HG03064 (cell line): ENCODE measurements at regions not wholly inside any gene's neighbourhood (a gene's known extent, or its start where the extent isn't known, plus 50 kb on each side); places are given as distances from the start of the nearest gene placed in this dataset.

ENCODE experiments used
- ATAC-seq: cut with Tn5 transposase; IDR thresholded peaks from one replicate; pipeline ENCODE4 v1.9.1; 2021; ENCODE audit warnings: low read depth; ENCODE audit not compliant: unreplicated experiment

GRCh38 chr1:83112248-83112885, 886.6 kb downstream of the TTLL7 start:
- no peak for ATAC-seq

GRCh38 chr1:83110156-83110555, 888.8 kb downstream of the TTLL7 start:
- ATAC-seq: no peak

DNA sequence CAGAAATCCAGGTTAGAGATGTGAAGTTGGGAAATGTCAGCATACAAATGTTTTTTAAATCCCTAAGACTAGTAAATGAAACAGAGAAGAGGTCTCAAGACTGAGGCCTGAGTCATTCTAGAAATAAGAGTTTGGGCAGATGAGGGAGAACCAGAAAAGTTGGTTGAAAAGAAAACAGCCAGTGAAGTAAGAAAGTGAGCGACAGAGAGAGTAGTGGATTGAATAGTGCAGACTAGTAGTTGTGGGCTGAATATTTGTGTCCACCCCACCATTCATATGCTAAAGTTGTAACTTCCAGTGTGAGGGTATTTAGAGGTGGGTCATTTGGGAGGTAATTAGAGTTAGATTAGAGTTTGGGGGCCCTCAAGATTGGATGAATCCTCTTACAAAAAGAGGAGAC, 889.2 kb downstream of the TTLL7 start:
- ATAC-seq: no peak

DNA sequence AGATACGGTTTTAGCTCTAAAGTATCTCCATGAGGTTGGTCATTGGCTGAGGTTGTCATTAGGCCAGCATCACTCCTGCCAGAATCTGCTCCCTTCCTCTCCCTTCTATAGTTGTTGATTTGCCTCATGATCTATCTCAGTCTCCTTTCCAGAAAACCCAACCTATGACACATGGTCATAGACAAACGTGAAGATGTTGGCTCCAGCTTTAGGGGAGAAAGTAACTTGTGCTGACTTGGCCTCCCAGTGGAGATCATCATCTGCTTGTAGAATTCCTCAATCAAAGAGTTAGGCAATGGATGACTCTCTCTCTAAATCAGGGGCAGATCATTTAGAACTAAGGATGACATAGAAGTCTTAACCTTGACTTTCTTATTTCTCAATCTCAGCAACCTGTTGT, 894.4 kb downstream of the TTLL7 start:
- no peak for ATAC-seq

DNA sequence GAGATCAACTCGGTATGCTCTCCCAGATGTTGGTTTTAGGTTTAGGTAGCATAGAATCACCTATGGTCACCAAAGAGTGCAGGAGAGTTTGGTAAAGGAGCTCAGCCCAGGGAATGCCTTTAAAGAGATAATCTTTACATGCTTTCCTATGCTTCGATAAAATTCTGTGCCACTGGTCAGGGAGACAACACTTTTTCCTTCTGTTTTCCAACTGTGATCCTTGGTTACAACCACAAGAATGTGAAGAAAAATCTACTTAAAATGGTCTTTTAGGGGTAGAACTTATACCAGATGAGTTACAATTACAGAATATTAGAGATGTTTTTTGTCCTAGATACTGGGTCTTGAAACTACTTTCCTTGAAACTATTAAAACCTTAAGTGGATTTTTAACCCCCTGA, 895.6 kb downstream of the TTLL7 start:
- ATAC-seq: no peak

- ATAC-seq: no peak
Observed at GRCh38 chr1:83102630-83103071, 896.3 kb downstream of the TTLL7 start.

DNA sequence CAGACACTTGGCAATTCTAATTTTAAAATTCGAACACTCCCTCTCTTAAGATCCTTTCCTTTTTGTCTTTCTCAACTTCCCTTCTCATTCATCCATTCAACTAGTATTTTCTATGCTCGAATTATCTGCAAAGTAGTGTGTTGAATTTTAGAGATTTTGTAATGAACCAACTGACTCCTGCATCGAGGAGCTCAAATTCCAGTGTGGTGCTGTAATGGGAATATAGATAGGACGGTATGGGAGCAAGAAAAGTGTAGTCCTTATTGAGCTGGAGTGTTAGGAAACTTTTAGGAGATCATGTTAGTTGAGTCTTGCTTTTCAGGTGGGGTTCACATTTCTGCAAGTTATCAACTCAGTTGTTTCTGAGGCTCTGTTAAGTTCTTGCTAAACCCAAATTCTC, 897.5 kb downstream of the TTLL7 start:
- ATAC-seq: no peak

GRCh38 chr1:83100133-83100532, 898.8 kb downstream of the TTLL7 start:
- ATAC-seq: no peak

GRCh38 chr1:83098791-83099190, 900.1 kb downstream of the TTLL7 start:
- ATAC-seq: no peak

DNA sequence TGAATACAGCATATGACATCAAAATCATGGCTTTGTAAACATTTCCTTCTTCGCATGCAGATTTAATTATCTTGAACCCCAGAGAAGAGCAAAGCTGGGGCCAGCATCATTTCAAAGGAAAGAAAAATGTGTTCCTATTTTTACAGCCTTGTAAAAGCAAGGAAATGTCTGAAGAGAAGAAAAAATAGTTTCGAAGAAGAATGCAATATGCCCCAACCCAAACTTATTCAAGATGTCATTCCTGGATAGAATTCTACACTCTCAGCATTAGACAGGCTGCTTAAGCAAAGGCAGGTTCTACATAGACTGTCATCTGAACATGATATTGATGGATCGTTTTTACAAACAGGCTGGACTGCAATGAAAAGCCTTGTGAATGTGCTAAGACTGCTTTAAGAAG, 900.8 kb downstream of the TTLL7 start:
- no peak for ATAC-seq

GRCh38 chr1:83097715-83098114, 901.2 kb downstream of the TTLL7 start:
- ATAC-seq: no peak

- ATAC-seq: no peak
Observed at GRCh38 chr1:83095570-83095969, 903.4 kb downstream of the TTLL7 start.

GRCh38 chr1:83090195-83090594, 908.7 kb downstream of the TTLL7 start:
- no peak for ATAC-seq

DNA sequence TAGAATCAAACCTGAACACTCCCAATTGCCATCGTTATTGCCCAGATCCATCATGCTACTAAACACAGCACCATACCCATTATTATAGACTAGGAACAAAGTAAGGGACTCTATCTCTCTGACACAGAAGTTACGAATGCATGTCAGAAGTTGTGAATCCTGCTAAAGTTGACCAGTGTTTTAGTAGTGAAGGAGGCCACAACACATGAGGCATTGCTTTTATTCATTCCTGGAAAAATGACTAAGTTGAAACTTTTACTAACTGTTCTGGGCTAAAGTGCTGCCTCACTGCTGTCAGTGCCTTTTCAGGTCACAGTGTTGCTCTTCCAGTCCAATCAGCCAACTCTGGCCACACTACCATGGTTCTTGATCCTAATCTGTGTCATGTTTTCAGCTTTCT, 911.1 kb downstream of the TTLL7 start:
- ATAC-seq: no peak

DNA sequence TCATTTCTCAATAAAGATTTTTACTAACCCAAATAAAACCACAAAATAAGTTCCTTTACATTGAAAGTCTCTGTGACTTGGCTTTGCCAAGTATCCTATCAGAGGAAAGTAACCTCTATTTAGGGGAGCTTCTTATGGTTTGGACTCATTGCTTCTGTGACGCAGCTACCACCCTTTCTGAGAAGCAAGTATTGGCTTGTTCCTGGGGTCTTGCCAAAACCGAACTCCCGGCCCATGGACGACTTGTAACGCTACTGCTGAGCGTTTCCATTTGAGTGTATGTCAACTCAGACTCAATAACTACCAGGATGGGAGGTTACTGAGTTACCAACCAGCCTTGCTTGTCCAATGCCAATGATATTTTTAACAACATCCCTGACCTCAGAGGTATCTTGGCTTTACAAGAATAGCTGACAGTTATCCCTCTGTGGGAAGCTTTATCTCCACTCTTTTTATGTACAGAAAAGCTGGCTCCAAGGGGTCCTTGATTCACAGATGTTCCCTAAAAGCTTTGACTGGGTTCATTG, 911.9 kb downstream of the TTLL7 start:
- no peak for ATAC-seq

- ATAC-seq: no peak
Observed at GRCh38 chr1:83086346-83086745, 912.6 kb downstream of the TTLL7 start.

DNA sequence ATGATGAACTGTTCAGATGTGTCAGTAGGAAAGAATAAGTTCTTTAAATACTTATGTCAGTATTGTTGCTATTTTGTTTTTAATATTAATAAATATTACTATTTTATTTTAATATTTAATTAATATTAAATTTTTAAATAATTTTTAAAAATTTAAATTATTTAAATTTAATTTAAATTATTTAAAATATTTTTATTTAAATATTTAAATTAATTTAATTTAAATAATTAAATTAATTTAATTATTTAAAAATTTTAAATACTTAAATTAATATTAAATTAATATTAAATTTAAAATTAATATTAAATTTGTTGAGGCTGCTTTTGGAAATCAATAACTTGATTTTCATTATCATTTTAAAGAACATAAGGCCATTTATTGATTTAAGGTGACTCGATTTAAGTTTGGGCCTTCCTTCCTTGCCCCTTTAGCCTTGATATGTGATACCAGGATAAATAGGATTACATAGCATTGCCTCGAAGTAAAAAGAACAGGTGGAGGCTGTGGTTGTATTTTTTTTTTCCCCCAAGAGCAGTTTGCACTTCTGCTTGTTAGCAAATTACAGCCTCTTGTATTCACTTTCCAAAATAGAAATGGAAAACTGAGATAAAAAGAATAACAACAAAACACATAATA, 915.2 kb downstream of the TTLL7 start:
- no peak for ATAC-seq

- ATAC-seq: no peak
Observed at GRCh38 chr1:83077411-83077810, 921.5 kb downstream of the TTLL7 start.

DNA sequence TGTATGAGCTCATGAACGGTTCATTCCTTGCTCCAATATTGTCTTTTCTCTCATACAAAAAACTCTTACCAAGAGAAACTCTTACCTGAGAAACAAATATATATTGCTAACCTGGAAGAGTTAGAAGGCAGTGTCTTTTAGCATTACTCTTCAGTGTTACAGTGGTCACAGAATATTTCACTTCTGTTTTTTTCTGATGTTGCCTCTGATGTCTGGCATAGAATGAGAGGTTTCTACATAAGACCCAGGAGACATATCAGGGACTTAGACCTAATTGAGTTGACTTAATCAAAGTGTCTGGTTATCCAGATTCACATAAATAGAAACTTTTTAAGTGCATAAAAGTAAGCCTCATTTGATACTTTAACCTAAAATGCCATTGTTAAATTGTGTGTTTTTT, 923.8 kb downstream of the TTLL7 start:
- ATAC-seq: no peak

- ATAC-seq: no peak
Observed at GRCh38 chr1:83067954-83068353, 931.0 kb downstream of the TTLL7 start.

DNA sequence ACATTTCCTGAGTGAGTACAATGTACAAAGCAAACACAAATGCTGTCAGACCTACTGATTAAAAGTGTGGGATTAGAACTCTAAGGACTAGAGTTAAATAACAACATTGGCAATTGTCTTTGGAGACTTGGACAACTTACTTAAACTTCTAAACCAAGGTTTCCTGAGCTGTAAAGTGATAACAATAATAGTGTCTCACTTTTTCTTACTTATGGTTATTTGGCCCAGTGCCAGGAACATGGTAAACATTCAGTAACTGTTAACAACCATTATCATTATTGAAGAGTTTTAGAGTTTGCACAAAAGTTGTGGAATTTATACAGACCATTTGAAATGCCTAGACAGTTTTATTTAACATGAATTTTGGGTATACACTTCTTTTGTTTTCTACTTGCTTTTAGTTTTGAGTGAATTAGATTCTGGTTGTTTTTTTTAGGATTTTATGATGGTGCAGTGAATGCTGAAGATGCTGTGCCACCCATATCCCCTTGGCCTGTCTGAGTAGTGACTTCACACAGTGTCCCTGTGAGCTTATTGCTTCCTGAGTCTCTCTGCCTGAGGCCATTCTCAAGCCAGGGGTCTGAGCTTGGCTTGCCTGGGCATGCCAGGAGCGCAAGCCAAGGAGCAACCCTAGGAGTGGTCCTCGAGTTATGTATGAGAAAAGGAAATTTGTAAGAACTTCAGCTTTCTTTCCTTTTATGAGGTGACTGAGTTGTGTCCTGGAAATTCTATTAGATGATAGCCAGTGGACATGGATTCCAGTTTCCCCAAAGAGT, 932.8 kb downstream of the TTLL7 start:
- ATAC-seq: no peak
